ENCODE measurements at regions not wholly inside any gene's neighbourhood (a gene's known extent, or its start where the extent isn't known, plus 50 kb on each side); places are given as distances from the start of the nearest gene placed in this dataset.
"Not testable (repeated sequence)": the region's sequence is repeated elsewhere in the genome, so short reads cannot be mapped to it uniquely, and the experiment has no call there.

- H3K27ac ChIP-seq = no peak overlapping the region
- H3K4me3 ChIP-seq = no peak overlapping the region
- no peak for TF ChIP-seq CTCF (IDR thresholded peaks at IDR 0.05)
- DNase-seq (ENCODE audit: low spot score) = peak; percentile 46
Observed at GRCh38 chr2:128416806-128417205, 98.1 kb upstream of the HS6ST1 start.

- not testable (repeated sequence) for H3K4me3 ChIP-seq, H3K27ac ChIP-seq
- peak; percentile 24 for DNase-seq (ENCODE audit: low spot score)
Observed at GRCh38 chr2:128417264-128417663, 98.6 kb upstream of the HS6ST1 start.

- no peak overlapping the region for H3K27ac ChIP-seq
- no peak for TF ChIP-seq CTCF (IDR thresholded peaks at IDR 0.05)
- peak; percentile 35 for DNase-seq (ENCODE audit: low spot score)
- no peak overlapping the region for H3K4me3 ChIP-seq
Observed at GRCh38 chr2:128420131-128420530, 101.5 kb upstream of the HS6ST1 start.

GRCh38 chr2:128420776-128421175 lies 102.1 kb upstream of the HS6ST1 start:
- no peak for TF ChIP-seq CTCF (IDR thresholded peaks at IDR 0.05)
- Histone ChIP-seq H3K27ac (no peak overlapping the region), H3K4me3 (no peak overlapping the region)
- peak; percentile 19 for DNase-seq (ENCODE audit: low spot score)

GRCh38 chr2:128421286-128421685 lies 102.6 kb upstream of the HS6ST1 start:
- no peak overlapping the region for H3K27ac ChIP-seq
- H3K4me3 ChIP-seq = no peak overlapping the region
- no peak for TF ChIP-seq CTCF (IDR thresholded peaks at IDR 0.05)
- peak; percentile 41 for DNase-seq (ENCODE audit: low spot score)

- peak overlapping the region; percentile 69 to 90 for H3K27ac ChIP-seq
- DNase-seq (ENCODE audit: low spot score) = peak; percentile 68
- peak overlapping the region; percentile 23 for H3K4me3 ChIP-seq
- no peak for TF ChIP-seq CTCF (IDR thresholded peaks at IDR 0.05)
Observed at GRCh38 chr2:128421861-128422311, 103.2 kb upstream of the HS6ST1 start.

- H3K4me3 ChIP-seq = peak overlapping the region; percentile 23
- H3K27ac ChIP-seq = peak overlapping the region; percentile 69 to 90
- peak; percentile 75 for DNase-seq (ENCODE audit: low spot score)
- no peak for TF ChIP-seq CTCF (IDR thresholded peaks at IDR 0.05)
Observed at GRCh38 chr2:128422571-128422970, 103.9 kb upstream of the HS6ST1 start.

GRCh38 chr2:128423788-128424165 lies 105.1 kb upstream of the HS6ST1 start:
- H3K27ac ChIP-seq = peak overlapping the region in 1 of 2 donors; percentile 76
- TF ChIP-seq CTCF (IDR thresholded peaks at IDR 0.05) = no peak
- peak; percentile 62 for DNase-seq (ENCODE audit: low spot score)

More at GRCh38 chr2:128423788-128424165, 105.1 kb upstream of the HS6ST1 start:
- no peak overlapping the region for H3K4me3 ChIP-seq

Measured in coronary artery (tissue), 2 donors.